GM12891 (cell line): ENCODE measurements at regions not wholly inside any gene's neighbourhood (a gene's known extent, or its start where the extent isn't known, plus 50 kb on each side); places are given as distances from the start of the nearest gene placed in this dataset.

Experiments
- PAX5 ChIP-seq: IDR thresholded peaks from 2 replicates; pipeline ENCODE4 v1.6.1; 2011; ENCODE audit warnings: low read length, moderate library complexity, mild to moderate bottlenecking; ENCODE audit not compliant: insufficient read depth, severe bottlenecking
- POLR2A ChIP-seq: IDR thresholded peaks from 2 replicates; pipeline ENCODE4 v1.6.1; 2011; ENCODE audit warnings: low read depth, low read length, control low read depth
- POLR2AphosphoS5 ChIP-seq: IDR thresholded peaks from 2 replicates; pipeline ENCODE4 v1.6.1; 2011; ENCODE audit warnings: low read depth, low read length, control low read depth
- SPI1 ChIP-seq: IDR thresholded peaks from 2 replicates; pipeline ENCODE4 v1.6.1; 2011; ENCODE audit warnings: low read depth, low read length, control low read depth
- TAF1 ChIP-seq: IDR thresholded peaks from 2 replicates; pipeline ENCODE4 v1.6.1; 2011; ENCODE audit warnings: low read depth, low read length, control low read depth

DNA sequence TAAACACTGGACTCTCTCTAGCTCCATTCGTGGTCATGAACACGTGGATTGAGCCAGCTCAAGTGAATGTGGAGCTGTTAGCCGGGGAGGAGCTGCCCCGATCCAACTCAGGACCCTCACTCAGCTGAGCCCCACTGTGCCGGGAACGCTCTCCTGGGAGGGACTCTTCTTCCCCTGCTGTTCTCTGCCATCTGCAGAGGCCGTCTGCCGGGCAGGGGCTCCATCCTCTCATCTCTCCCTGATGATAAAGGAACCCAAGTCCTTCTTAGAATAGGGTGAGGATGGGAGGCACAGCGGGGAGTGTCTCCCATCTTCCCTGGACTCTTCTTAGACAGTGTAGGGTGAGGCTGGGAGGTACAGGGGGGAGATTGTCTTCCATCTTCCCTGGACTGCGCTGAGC, 120.5 kb upstream of the IRX4 start:
- TF ChIP-seq POLR2A (no peak), POLR2AphosphoS5 (no peak), TAF1 (no peak), SPI1 (no peak), PAX5 (no peak)
